HG03354 (cell line): ENCODE measurements at regions not wholly inside any gene's neighbourhood (a gene's known extent, or its start where the extent isn't known, plus 50 kb on each side); places are given as distances from the start of the nearest gene placed in this dataset.
"Not testable (repeated sequence)": the region's sequence is repeated elsewhere in the genome, so short reads cannot be mapped to it uniquely, and the experiment has no call there.

Experiments used
- ATAC-seq: cut with Tn5 transposase; IDR thresholded peaks from one replicate; pipeline ENCODE4 v1.9.1; 2021; ENCODE audit warnings: mild to moderate bottlenecking; ENCODE audit not compliant: unreplicated experiment, poor library complexity, severe bottlenecking

DNA sequence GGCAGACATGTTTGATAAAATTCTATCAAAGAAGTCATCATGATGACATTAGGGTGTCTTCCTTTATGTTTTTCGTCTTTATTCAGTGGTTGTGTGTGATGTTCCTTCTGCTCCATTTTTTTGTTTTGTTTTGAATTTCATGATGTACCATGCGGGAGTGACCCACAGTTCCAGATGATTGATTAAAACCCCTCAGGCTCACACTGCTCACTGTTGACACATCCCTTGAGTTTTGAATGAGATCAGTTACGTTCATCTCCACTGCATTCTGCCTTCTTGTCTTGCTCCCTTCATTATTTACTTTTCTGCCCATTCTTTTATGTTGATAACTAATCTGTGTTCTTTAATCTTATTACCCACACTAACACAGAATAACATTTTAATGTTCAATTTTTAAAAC, 421.7 kb upstream of the ANKRD20A1 start:
- ATAC-seq: not testable (repeated sequence)

GRCh38 chr9:67424881-67425280, 432.5 kb upstream of the SPATA31A3 start:
- not testable (repeated sequence) for ATAC-seq

GRCh38 chr9:67423049-67423728, 430.8 kb upstream of the SPATA31A3 start:
- not testable (repeated sequence) for ATAC-seq

DNA sequence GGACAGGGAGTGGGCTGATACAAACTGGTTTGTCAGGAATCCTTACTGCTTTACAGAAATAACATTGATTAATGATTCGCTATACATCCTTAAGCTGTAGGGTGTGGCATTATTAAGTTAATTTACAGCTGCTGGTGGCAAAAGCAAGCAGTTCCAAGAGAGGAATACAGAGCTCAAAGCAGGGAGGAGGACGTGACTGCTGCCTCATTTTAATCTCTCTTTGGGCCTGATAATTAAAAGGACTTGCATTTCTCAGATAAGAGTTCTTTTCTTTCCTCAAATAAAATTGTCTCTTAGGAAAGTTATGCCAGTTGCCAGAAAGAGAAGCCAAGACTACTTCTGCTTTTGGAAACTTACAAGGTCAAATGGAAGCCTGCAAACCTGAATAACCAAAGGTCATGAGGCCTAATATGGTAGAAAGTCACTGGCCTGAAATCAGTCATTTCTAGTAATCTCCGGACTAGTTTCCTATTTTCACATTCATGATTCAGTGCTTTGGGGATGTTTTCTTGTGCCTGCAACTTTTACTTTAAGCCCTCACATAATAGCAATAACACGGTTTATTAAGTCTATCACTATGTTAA, 426.2 kb upstream of the SPATA31A3 start:
- ATAC-seq: not testable (repeated sequence)

GRCh38 chr9:67417341-67417983, 425.1 kb upstream of the SPATA31A3 start:
- not testable (repeated sequence) for ATAC-seq

DNA sequence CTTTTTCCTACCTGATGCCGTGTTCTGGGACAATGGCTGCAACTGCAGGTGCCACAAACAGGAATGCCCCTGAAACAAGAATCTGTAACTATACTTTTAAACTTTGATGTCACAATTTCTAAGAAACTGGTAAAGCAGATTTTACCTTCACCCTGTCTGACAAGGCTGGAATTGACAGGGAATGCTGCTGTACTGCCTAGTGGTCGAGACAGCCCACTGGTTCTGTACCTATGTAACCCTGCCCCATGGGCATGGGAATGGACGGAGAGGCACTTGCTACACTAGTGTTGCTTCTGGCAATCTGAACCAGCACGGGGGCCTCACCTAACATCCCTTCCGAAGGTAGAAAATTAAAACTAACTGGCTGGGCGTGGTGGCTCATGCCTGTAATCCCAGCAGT, 424.3 kb upstream of the SPATA31A3 start:
- ATAC-seq: not testable (repeated sequence)

DNA sequence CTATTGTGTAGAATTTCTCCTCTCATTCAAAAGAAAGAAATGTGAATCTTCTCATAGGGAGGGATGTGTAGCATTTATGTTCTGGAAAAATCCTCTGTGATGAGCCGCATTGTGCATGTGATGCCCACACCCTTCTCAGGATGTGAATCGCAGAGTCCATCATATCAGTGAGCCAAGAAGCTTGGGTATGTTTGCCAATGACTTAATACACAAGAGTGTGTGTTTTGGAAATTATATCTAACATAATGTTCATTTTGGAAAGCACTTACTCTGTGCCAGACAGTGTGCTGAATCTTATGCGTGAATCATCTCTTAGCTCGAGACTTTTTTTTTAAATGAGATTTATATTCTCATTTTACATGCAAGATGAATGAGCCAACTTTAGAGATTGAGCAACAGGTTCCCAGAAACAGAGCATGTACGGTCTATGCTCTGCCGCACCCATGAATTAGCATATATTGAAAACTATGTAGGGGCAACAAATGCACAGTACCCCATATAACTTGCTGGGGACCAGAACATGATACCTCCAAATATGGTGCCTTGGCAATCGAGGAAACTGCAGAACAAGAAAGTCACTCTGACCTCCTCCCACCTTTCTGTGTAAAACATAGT, 418.4 kb upstream of the SPATA31A3 start:
- ATAC-seq: not testable (repeated sequence)

DNA sequence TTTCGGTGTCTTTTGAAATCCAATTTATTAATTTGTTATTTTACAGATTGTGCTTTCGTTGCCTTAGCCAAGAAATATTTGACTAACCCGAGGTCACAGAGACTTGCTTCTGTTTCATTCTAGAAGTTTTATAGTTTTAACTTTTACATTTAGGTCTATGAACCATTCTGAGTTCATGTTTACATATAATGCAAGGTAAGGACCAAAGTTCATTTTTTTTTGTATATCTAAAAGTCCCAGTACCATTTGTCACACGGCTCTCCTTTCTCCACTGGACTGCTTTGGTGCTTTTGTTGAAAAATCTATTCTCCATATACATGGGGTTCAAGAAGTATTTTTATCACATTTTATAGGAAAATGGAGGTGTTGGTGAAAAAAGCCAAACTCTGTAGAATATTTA, 411.4 kb upstream of the SPATA31A3 start:
- ATAC-seq: not testable (repeated sequence)

DNA sequence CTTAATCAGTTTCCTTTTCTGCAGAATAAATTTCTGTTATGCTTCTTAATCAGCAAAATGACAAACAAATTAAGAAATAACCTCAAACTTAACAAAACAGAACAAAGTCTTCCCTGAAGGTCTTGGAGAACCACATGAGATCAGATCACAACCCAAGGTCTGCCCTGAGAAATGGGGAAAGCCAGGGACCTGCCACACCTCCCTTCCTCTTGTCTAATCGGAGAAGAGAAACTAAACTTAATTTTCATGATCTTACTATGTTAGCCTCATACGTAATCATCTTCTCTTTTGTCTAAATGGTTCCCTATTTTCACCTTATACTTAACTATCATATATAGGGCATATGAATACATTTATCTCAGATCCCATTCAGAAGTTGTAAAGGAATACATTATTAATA, 405.4 kb upstream of the SPATA31A3 start:
- not testable (repeated sequence) for ATAC-seq

- ATAC-seq: not testable (repeated sequence)
Measured at GRCh38 chr9:67394782-67395181, 402.4 kb upstream of the SPATA31A3 start.

GRCh38 chr9:67394038-67394437, 401.7 kb upstream of the SPATA31A3 start:
- ATAC-seq: not testable (repeated sequence)

DNA sequence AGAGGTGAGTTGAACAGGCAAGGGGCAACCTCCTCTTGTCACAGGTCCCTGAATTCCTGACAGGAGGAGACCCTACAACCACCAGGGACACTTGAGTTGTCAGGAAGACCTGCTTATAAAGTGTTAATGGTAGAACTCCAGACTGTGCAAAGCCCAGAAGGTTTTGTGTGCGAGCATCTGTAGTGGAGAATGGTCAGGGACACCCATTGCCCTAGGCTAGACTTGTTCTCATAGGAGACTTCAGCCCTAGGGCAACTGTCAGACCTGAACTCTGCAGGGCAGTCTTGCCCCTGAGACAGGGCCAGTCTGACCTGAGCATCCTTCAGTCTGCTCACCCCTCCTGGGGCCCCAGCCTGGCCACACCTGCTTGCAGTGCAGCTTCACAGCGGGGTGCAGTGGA, 377.3 kb upstream of the SPATA31A3 start:
- ATAC-seq: not testable (repeated sequence)

DNA sequence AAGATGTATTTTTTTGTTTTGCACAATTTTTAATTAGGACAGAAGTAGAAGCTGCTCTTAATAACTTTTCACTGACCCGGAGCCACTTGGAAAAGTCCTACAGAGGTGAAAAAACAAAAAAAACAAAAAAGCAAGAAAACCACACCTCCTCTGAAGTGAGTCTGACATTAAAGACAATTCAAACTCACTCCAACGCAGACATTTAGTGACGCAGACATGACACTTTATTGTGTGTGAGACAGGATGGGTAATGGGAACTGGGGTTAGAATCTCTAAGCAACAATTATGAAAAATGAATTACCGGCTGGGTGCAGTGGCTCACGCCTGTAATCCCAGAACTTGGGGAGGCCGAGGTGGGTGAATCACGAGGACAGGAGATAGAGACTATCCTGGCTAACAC, 370.0 kb upstream of the SPATA31A3 start:
- ATAC-seq: not testable (repeated sequence)

DNA sequence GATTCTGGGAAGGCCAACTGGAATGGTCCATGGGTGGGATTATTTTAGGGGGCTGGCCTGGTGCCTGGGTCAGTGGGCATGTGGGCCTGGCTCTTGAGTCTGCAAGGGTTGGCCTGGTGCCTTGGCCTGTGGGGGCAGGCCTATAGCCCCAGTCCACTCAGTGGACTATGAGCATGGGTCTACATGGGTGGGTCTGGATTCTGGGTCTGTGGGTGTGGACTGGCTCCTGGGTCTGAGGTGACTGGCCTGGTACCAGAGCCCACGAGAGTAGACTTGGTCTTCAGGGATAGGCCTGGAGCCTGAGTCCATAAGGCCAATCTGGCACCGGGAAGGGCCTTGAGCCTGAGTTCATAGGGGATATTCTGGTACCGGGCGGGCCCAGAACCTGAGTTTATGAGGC, 361.6 kb upstream of the SPATA31A3 start:
- ATAC-seq: not testable (repeated sequence)

GRCh38 chr9:67349424-67349759, 357.0 kb upstream of the SPATA31A3 start:
- ATAC-seq: not testable (repeated sequence)

DNA sequence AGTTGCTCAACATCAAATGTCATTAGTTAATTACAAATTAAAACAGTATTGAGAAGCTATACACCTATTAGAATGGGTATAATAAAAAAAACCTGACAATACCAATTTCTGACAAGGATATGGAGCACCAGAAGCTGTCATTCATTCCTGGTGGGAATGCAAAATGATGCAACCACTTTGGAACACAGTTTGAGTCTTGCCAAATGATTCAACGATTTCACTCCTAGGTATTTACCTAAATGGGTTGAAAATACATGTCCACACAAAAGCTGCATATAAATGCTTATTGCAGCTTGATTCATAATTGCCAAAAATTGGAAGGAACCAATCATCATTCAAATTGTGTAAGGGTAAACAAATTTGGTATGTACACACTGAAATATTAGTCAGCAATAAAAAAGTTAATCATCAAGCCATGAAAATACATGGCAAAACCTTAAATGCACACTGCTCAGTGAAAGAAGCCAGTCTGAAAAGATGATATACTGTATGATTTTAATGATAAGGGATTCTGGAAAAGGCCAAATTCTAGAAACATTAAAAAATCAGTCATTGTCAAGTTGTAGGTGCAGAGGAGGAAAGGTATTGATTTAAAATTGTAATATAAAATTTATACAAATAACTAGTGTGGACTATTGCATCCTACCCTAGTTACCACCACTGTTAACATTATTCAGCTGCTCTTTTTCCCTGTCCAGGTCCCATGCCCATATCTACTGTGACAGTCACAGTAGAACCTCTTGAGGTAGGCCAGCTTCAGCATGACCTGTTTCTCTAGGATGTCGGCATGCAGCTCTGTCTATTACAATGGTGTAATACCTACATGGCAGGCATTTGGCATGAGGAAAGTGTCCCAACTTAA, 356.4 kb upstream of the SPATA31A3 start:
- ATAC-seq: not testable (repeated sequence)

DNA sequence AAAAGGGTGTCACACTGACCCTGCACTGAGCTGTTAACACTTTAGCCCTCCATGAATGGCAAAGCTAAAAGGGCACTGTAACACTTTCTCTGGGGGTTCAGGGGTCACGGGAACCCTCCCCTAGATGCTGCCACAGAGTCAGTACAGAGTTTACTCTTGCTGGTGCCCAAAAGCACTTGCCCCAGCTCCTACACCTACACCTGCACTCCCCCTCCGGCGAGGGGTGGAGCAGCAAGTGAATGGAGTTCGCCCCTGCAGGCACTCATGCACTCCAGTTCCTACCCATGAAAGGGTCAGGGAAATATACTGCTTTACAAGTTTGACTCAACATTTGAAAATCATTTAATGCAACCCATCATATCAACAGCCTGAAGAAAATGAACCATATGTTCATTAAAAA, 355.7 kb upstream of the SPATA31A3 start:
- ATAC-seq: not testable (repeated sequence)

GRCh38 chr9:67339216-67339615, 346.9 kb upstream of the SPATA31A3 start:
- not testable (repeated sequence) for ATAC-seq

- ATAC-seq: not testable (repeated sequence)
Measured at GRCh38 chr9:67338201-67338600, 345.9 kb upstream of the SPATA31A3 start.
